HG03342 (cell line): ENCODE measurements at regions not wholly inside any gene's neighbourhood (a gene's known extent, or its start where the extent isn't known, plus 50 kb on each side); places are given as distances from the start of the nearest gene placed in this dataset.
"Not testable (repeated sequence)": the region's sequence is repeated elsewhere in the genome, so short reads cannot be mapped to it uniquely, and the experiment has no call there.

Experiments used
- ATAC-seq: cut with Tn5 transposase; IDR thresholded peaks from one replicate; pipeline ENCODE4 v1.9.1; 2021; ENCODE audit warnings: mild to moderate bottlenecking, moderate library complexity; ENCODE audit not compliant: unreplicated experiment

- no peak for ATAC-seq
These were observed 177.2 kb downstream of the PLPPR4 start for GRCh38 chr1:99441299-99442095.

GRCh38 chr1:99444211-99444927, 180.1 kb downstream of the PLPPR4 start:
- not testable (repeated sequence) for ATAC-seq

GRCh38 chr1:99445071-99445470, 180.8 kb downstream of the PLPPR4 start:
- no peak for ATAC-seq

GRCh38 chr1:99445486-99445885, 181.2 kb downstream of the PLPPR4 start:
- no peak for ATAC-seq

- ATAC-seq = no peak
These were observed 183.4 kb downstream of the PLPPR4 start for GRCh38 chr1:99447721-99448120.

GRCh38 chr1:99455760-99456159, 190.2 kb upstream of the PALMD start:
- ATAC-seq = no peak

- no peak for ATAC-seq
These were observed 189.4 kb upstream of the PALMD start for GRCh38 chr1:99456536-99456935.

- no peak for ATAC-seq
These were observed 188.3 kb upstream of the PALMD start for GRCh38 chr1:99457381-99458165.

GRCh38 chr1:99461499-99461898, 184.4 kb upstream of the PALMD start:
- ATAC-seq = no peak

GRCh38 chr1:99464738-99465137, 181.2 kb upstream of the PALMD start:
- ATAC-seq = no peak

GRCh38 chr1:99465176-99465900, 180.6 kb upstream of the PALMD start:
- no peak for ATAC-seq

GRCh38 chr1:99467645-99468044, 178.3 kb upstream of the PALMD start:
- ATAC-seq = no peak

GRCh38 chr1:99469550-99469971, 176.4 kb upstream of the PALMD start:
- ATAC-seq = no peak

- no peak for ATAC-seq
These were observed 173.0 kb upstream of the PALMD start for GRCh38 chr1:99472893-99473292.

- no peak for ATAC-seq
These were observed 171.5 kb upstream of the PALMD start for GRCh38 chr1:99474350-99474893.

GRCh38 chr1:99476058-99476457, 169.9 kb upstream of the PALMD start:
- no peak for ATAC-seq

GRCh38 chr1:99481391-99481996, 164.4 kb upstream of the PALMD start:
- peak; percentile 91 for ATAC-seq

- ATAC-seq = no peak
These were observed 163.6 kb upstream of the PALMD start for GRCh38 chr1:99482286-99482685.

- no peak for ATAC-seq
These were observed 163.2 kb upstream of the PALMD start for GRCh38 chr1:99482750-99483149.

- no peak for ATAC-seq
These were observed 155.9 kb upstream of the PALMD start for GRCh38 chr1:99490031-99490430.
